Esophagus muscularis mucosa (tissue), 4 donors: ENCODE measurements at regions not wholly inside any gene's neighbourhood (a gene's known extent, or its start where the extent isn't known, plus 50 kb on each side); places are given as distances from the start of the nearest gene placed in this dataset.
A peak's percentile ranks its signal among the peaks of the same experiment; 100 is the strongest.

ENCODE experiments used
- DNase-seq: peaks from one replicate; pipeline ENCODE4 v3.0.0-alpha.2; 2017; ENCODE audit errors: extremely low spot score
- H3K27ac ChIP-seq, 4 donors: fragments of 200-600 bp; sonication (generic); replicated peaks in 1 of 4; 1 replicate in 3 of 4; 2 replicates in 1 of 4; pipeline ENCODE4 v1.5.1; 2016 to 2019; ENCODE audit warnings: mild to moderate bottlenecking in 1 of 4
- H3K27me3 ChIP-seq, 4 donors: fragments of 200-600 bp; sonication (generic); one replicate each; pipeline versions ENCODE4 v1.5.1 to v1.6.0; 2016 to 2019
- H3K36me3 ChIP-seq, 4 donors: fragments of 200-600 bp; sonication (generic); one replicate each; pipeline ENCODE4 v1.5.1; 2016 to 2019
- H3K4me1 ChIP-seq, 4 donors: fragments of 200-600 bp; sonication (generic); one replicate each; pipeline ENCODE4 v1.5.1; 2016 to 2019
- H3K4me3 ChIP-seq, 4 donors: fragments of 200-600 bp; sonication (generic); 1 replicate in 2 of 4; 2 replicates in 2 of 4; pipeline ENCODE4 v1.5.1; 2016 to 2019; ENCODE audit warnings: mild to moderate bottlenecking in 4 of 4, moderate library complexity in 1 of 4
- H3K9me3 ChIP-seq, 4 donors: fragments of 200-600 bp; sonication (generic); 1 replicate in 3 of 4; 2 replicates in 1 of 4; pipeline ENCODE4 v1.5.1; 2016 to 2019
- EP300 ChIP-seq: sonication (generic); formaldehyde crosslinking; IDR thresholded peaks from one replicate; pipeline ENCODE4 v1.6.1; 2017; ENCODE audit warnings: antibody characterized with exemption
- POLR2A ChIP-seq: fragments of 450-650 bp; IDR thresholded peaks from one replicate; pipeline ENCODE4 v1.6.1; 2017; ENCODE audit warnings: antibody characterized with exemption, moderate library complexity, mild to moderate bottlenecking, low read depth
- POLR2AphosphoS5 ChIP-seq, 2 donors: sonication (generic); formaldehyde crosslinking; IDR thresholded peaks; one replicate each; pipeline ENCODE4 v1.6.1; 2017; ENCODE audit warnings: antibody characterized with exemption in 2 of 2
- WGBS: methylation state at CpG from one replicate; pipeline ENCODE4 v1.1.5; 2018; 5-methylcytosine and 5-hydroxymethylcytosine counted together
- intact Hi-C: fragments of 100-400 bp; cut with DNase I; formaldehyde crosslinking; loops from one replicate; pipeline ENCODE4 v1.15.1; 2023
- TF ChIP-seq, protein P1 (sequence below), 3 experiments: fragments of 200-600 bp in 2 of 3; fragments of 450-650 bp in 1 of 3; sonication (generic) in 2 of 3; IDR thresholded peaks; one replicate each; pipeline ENCODE4 v1.5.1; 2017 to 2019; ENCODE audit warnings: antibody characterized with exemption in 3 of 3, mild to moderate bottlenecking in 2 of 3, moderate library complexity in 1 of 3

DNA sequence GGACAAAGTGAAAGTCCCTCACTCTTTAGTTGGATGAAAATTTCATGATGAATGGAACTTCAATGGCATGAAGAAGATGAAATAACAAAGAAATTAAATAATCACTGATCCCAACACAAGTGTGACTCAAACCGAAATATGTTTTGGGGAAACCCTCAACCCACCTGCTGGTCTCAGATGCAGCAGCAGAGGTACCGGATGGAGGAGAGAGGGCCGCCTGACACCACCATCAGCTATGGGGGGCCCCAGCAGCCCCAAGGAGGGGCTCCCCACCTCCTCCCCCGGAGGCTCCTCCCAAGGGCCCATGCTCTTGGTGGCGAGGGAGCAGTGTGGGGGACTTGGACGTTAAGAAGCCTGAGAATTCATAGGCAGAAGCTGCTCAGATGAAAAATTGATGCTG, 137.2 kb upstream of the ADARB2 start:
- no peak overlapping the region for H3K4me3 ChIP-seq
- 86% methylated on average over 6 of the region's 6 CpGs for WGBS
- no peak overlapping the region for H3K27ac ChIP-seq

GRCh38 chr10:1873661-1874315, 136.5 kb upstream of the ADARB2 start:
- H3K27ac ChIP-seq: no peak overlapping the region
- intact Hi-C loops: no loop called here
- H3K27me3 ChIP-seq: no peaks in the 10 kb centered on the region
- WGBS: 49% methylated on average over 7 of the region's 7 CpGs
- TF ChIP-seq, protein P1, sequence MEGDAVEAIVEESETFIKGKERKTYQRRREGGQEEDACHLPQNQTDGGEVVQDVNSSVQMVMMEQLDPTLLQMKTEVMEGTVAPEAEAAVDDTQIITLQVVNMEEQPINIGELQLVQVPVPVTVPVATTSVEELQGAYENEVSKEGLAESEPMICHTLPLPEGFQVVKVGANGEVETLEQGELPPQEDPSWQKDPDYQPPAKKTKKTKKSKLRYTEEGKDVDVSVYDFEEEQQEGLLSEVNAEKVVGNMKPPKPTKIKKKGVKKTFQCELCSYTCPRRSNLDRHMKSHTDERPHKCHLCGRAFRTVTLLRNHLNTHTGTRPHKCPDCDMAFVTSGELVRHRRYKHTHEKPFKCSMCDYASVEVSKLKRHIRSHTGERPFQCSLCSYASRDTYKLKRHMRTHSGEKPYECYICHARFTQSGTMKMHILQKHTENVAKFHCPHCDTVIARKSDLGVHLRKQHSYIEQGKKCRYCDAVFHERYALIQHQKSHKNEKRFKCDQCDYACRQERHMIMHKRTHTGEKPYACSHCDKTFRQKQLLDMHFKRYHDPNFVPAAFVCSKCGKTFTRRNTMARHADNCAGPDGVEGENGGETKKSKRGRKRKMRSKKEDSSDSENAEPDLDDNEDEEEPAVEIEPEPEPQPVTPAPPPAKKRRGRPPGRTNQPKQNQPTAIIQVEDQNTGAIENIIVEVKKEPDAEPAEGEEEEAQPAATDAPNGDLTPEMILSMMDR (IDR thresholded peaks at IDR 0.05): no peak
- no peak for TF ChIP-seq EP300
- no peak for TF ChIP-seq POLR2AphosphoS5 (IDR thresholded peaks at IDR 0.05)
- no peak for TF ChIP-seq POLR2A
- peaks cover 0 to 7% (median 3%) of the 10 kb centered on the region in 4 donors for H3K9me3 ChIP-seq
- H3K36me3 ChIP-seq: no peaks in the 10 kb centered on the region
- no peaks in the 10 kb centered on the region for H3K4me1 ChIP-seq
- DNase-seq: peak; percentile 74
- no peak overlapping the region for H3K4me3 ChIP-seq

More for the DNA sequence above, 137.2 kb upstream of the ADARB2 start:
- H3K36me3 ChIP-seq: no peaks in the 10 kb centered on the region
- no peak for TF ChIP-seq EP300
- TF ChIP-seq POLR2A: no peak
- TF ChIP-seq, protein P1 (IDR thresholded peaks at IDR 0.05): no peak
- no peak for TF ChIP-seq POLR2AphosphoS5 (IDR thresholded peaks at IDR 0.05)
- H3K9me3 ChIP-seq: peaks cover 0 to 7% (median 3%) of the 10 kb centered on the region in 4 donors
- intact Hi-C loops: no loop called here
- no peaks in the 10 kb centered on the region for H3K4me1 ChIP-seq
- DNase-seq: peak; percentile 37
- no peaks in the 10 kb centered on the region for H3K27me3 ChIP-seq

GRCh38 chr10:1872151-1872726, 134.9 kb upstream of the ADARB2 start:
- H3K4me3 ChIP-seq: no peak overlapping the region
- TF ChIP-seq EP300: no peak
- TF ChIP-seq, protein P1 (IDR thresholded peaks at IDR 0.05): no peak
- TF ChIP-seq POLR2A: no peak
- no peak for TF ChIP-seq POLR2AphosphoS5 (IDR thresholded peaks at IDR 0.05)

GRCh38 chr10:1870491-1870890, 133.2 kb upstream of the ADARB2 start:
- TF ChIP-seq, protein P1 (IDR thresholded peaks at IDR 0.05): no peak
- TF ChIP-seq EP300 (no peak), POLR2A (no peak), POLR2AphosphoS5 (IDR thresholded peaks at IDR 0.05) (no peak)
- Histone ChIP-seq H3K4me1 (no peaks in the 10 kb centered on the region), H3K9me3 (peaks cover 0 to 5% (median 1%) of the 10 kb centered on the region in 4 donors), H3K36me3 (no peaks in the 10 kb centered on the region), H3K27me3 (no peaks in the 10 kb centered on the region), H3K4me3 (no peak overlapping the region), H3K27ac (no peak overlapping the region)
- intact Hi-C loops: no loop called here
- peak; percentile 91 for DNase-seq
- WGBS: 80% methylated on average over 1 of the region's 5 CpGs

More at GRCh38 chr10:1872151-1872726, 134.9 kb upstream of the ADARB2 start:
- DNase-seq: peak; percentile 55
- H3K4me1 ChIP-seq: no peaks in the 10 kb centered on the region
- intact Hi-C loops: no loop called here
- H3K27ac ChIP-seq: no peak overlapping the region
- WGBS: 74% methylated on average over 7 of the region's 7 CpGs
- H3K27me3 ChIP-seq: no peaks in the 10 kb centered on the region
- H3K9me3 ChIP-seq: peaks cover 0 to 7% (median 3%) of the 10 kb centered on the region in 4 donors
- H3K36me3 ChIP-seq: no peaks in the 10 kb centered on the region
